ENCODE measurements at regions not wholly inside any gene's neighbourhood (a gene's known extent, or its start where the extent isn't known, plus 50 kb on each side); places are given as distances from the start of the nearest gene placed in this dataset.

- TF ChIP-seq CTCF (conservative IDR thresholded peaks at IDR 0.05 in 1 of 2, IDR thresholded peaks at IDR 0.05 in 1 of 2; ENCODE audit: extremely low read depth in 1 of 2, insufficient read depth in 1 of 2, low read depth in 1 of 2, low read length in 2 of 2) = no peak
- no peak for TF ChIP-seq EZH2 (IDR thresholded peaks at IDR 0.05; ENCODE audit: borderline replicate concordance, low read length)
Measured at GRCh38 chr11:19466314-19466713, 225.6 kb upstream of the E2F8 start.
